SU-DHL-6 (cell line): ENCODE measurements at regions not wholly inside any gene's neighbourhood (a gene's known extent, or its start where the extent isn't known, plus 50 kb on each side); places are given as distances from the start of the nearest gene placed in this dataset.

Experiments used
- H2AFZ ChIP-seq: fragments of 200-600 bp; sonication (generic); 2 replicates; pipeline ENCODE4 v1.6.1; 2014; ENCODE audit warnings: low read depth, mild to moderate bottlenecking, moderate library complexity, mixed read lengths, antibody characterized with exemption, low read length; ENCODE audit not compliant: severe bottlenecking
- H3F3A ChIP-seq: fragments of 200-600 bp; shearing (Covaris generic); 2 replicates; pipeline ENCODE4 v1.6.0; 2016; ENCODE audit warnings: antibody characterized with exemption, mild to moderate bottlenecking; ENCODE audit not compliant: insufficient read depth
- H3K27ac ChIP-seq: fragments of 200-600 bp; sonication (generic); 2 replicates; pipeline ENCODE4 v1.5.1; 2016; ENCODE audit warnings: low read depth, mild to moderate bottlenecking, low read length, moderate library complexity, mixed read lengths
- H3K27me3 ChIP-seq: fragments of 200-600 bp; sonication (generic), shearing (Covaris generic); 2 replicates; pipeline ENCODE4 v1.6.0; 2014; ENCODE audit warnings: mild to moderate bottlenecking, low read length
- H3K36me3 ChIP-seq: fragments of 200-600 bp; sonication (generic); 2 replicates; pipeline ENCODE4 v1.6.1; 2014; ENCODE audit warnings: mild to moderate bottlenecking, low read length, mixed read lengths
- H3K4me2 ChIP-seq: fragments of 300-600, 200-600 bp; shearing (Covaris generic), sonication (generic); 2 replicates; pipeline ENCODE4 v1.6.0; 2014; ENCODE audit warnings: low read length, low read depth, mild to moderate bottlenecking; ENCODE audit not compliant: poor library complexity, severe bottlenecking
- H3K4me3 ChIP-seq: fragments of 200-600 bp; sonication (generic); 2 replicates; pipeline ENCODE4 v1.5.1; 2014; ENCODE audit warnings: antibody characterized with exemption, low read length, mild to moderate bottlenecking, mixed read lengths; ENCODE audit not compliant: insufficient read depth, poor library complexity, severe bottlenecking
- H3K79me2 ChIP-seq: fragments of 200-600 bp; sonication (generic); 2 replicates; pipeline ENCODE4 v1.6.1; 2014; ENCODE audit warnings: mild to moderate bottlenecking, low read length, moderate library complexity; ENCODE audit not compliant: insufficient read depth
- H3K9ac ChIP-seq: fragments of 200-600 bp; sonication (generic); 2 replicates; pipeline ENCODE4 v1.7.0; 2014; ENCODE audit warnings: mild to moderate bottlenecking, low read length
- H3K9me2 ChIP-seq: fragments of 200-600 bp; sonication (generic); replicated peaks from 2 replicates; pipeline ENCODE4 v1.6.1; 2014; ENCODE audit warnings: low read length; ENCODE audit not compliant: insufficient read depth
- H3K9me3 ChIP-seq: fragments of 200-600 bp; sonication (generic); 2 replicates; pipeline ENCODE4 v1.6.1; 2014; ENCODE audit warnings: low read length, mixed read lengths; ENCODE audit not compliant: insufficient read depth
- H4K20me1 ChIP-seq: fragments of 200-600 bp; sonication (generic); 2 replicates; pipeline ENCODE4 v1.6.1; 2014; ENCODE audit warnings: low read depth, mild to moderate bottlenecking, antibody characterized with exemption, low read length, moderate library complexity, mixed read lengths
- EZH2phosphoT487 ChIP-seq: fragments of 200-600 bp; sonication (generic), shearing (Covaris generic); conservative IDR thresholded peaks from 2 replicates; pipeline ENCODE4 v1.6.1; 2018; ENCODE audit warnings: mild to moderate bottlenecking, antibody characterized with exemption, low read length, moderate library complexity, mixed read lengths
- TF ChIP-seq, protein P1 (sequence below): fragments of 200-600 bp; sonication (generic); IDR thresholded peaks from one replicate; pipeline ENCODE4 v1.5.1; 2017; ENCODE audit warnings: antibody characterized with exemption, mild to moderate bottlenecking, low read length, moderate library complexity; ENCODE audit not compliant: insufficient read depth, poor library complexity, severe bottlenecking

DNA sequence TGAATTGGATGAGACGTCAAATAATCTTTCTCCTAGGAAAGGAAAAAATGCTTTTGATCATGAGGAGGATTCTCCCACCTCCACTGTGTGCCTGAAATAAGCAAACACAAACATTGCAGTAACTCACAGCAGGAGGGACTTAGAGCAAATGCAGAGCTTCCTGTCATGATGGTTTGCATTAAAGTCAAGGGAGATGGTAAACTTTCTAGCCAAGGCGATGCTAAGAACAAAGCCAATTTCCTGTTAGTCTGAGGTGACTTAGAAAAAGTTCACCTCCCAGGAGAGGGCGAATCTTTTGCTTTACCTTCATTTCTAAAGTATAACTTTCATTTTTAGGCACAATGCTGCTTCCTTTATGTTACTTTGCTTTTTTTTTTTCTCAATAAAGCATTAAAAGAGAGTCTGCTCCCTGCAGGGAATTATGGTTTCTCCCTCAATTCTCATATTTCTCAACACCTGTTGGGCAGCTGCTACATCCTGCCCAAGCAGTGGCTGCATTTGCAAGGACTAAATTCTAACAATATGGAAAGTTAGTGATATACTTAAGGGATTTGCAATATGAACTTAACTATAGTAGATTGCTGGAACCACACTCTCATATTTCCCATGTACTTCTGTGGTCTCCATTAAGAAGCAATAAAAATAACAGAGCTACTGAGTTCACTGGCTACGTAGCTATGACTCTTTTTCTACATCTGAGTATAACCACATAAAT lies 175.6 kb downstream of the PCTP start:
- no peaks in the 10 kb centered on the region for H3K27me3 ChIP-seq

DNA sequence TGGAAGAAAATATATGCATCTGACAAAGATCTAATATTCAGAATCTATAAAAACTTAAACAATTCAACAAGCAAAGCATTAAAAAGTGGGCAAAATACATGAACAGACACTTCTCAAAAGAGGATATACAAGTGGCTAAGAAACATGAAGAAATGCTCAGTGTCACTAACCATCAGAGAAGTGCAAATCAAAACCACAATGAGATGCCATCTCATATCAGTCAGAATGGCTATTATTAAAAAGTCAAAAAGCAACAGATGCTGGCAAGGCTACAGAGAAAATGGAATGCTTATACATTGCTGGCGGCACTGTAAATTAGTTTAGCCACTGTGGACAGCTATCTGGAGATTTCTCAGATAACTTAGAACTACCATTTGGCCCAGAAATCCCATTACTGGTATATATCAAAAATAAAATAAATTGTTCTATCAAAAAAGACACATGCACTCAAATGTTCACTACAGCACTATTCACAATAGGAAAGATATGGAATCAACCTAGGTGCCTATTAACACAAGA lies 179.5 kb downstream of the PCTP start:
- Histone ChIP-seq H3K9me2 (no peaks in the 10 kb centered on the region), H3F3A (no peaks in the 10 kb centered on the region), H3K36me3 (no peaks in the 10 kb centered on the region), H3K4me2 (no peak overlapping the region), H3K9me3 (peaks cover 2% of the 10 kb centered on the region; the same call in 1 of the 2 replicates), H3K9ac (no peak overlapping the region), H2AFZ (no peak overlapping the region), H4K20me1 (no peaks in the 10 kb centered on the region), H3K27me3 (no peaks in the 10 kb centered on the region), H3K27ac (no peak overlapping the region), H3K79me2 (no peaks in the 10 kb centered on the region), H3K4me3 (no peak overlapping the region)
- no peak for TF ChIP-seq EZH2phosphoT487
- TF ChIP-seq, protein P1, sequence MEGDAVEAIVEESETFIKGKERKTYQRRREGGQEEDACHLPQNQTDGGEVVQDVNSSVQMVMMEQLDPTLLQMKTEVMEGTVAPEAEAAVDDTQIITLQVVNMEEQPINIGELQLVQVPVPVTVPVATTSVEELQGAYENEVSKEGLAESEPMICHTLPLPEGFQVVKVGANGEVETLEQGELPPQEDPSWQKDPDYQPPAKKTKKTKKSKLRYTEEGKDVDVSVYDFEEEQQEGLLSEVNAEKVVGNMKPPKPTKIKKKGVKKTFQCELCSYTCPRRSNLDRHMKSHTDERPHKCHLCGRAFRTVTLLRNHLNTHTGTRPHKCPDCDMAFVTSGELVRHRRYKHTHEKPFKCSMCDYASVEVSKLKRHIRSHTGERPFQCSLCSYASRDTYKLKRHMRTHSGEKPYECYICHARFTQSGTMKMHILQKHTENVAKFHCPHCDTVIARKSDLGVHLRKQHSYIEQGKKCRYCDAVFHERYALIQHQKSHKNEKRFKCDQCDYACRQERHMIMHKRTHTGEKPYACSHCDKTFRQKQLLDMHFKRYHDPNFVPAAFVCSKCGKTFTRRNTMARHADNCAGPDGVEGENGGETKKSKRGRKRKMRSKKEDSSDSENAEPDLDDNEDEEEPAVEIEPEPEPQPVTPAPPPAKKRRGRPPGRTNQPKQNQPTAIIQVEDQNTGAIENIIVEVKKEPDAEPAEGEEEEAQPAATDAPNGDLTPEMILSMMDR = no peak

More for the DNA sequence above, 175.6 kb downstream of the PCTP start:
- no peaks in the 10 kb centered on the region for H4K20me1 ChIP-seq
- H3F3A ChIP-seq = no peaks in the 10 kb centered on the region
- H3K27ac ChIP-seq = no peak overlapping the region
- H3K4me2 ChIP-seq = no peak overlapping the region
- H3K9me3 ChIP-seq = peaks cover 4% of the 10 kb centered on the region; the same call in 1 of the 2 replicates
- H3K4me3 ChIP-seq = no peak overlapping the region
- no peak overlapping the region for H3K9ac ChIP-seq
- H3K36me3 ChIP-seq = no peaks in the 10 kb centered on the region
- TF ChIP-seq, protein P1 = no peak
- TF ChIP-seq EZH2phosphoT487 = no peak
- no peaks in the 10 kb centered on the region for H3K9me2 ChIP-seq
- no peak overlapping the region for H2AFZ ChIP-seq
- no peaks in the 10 kb centered on the region for H3K79me2 ChIP-seq

DNA sequence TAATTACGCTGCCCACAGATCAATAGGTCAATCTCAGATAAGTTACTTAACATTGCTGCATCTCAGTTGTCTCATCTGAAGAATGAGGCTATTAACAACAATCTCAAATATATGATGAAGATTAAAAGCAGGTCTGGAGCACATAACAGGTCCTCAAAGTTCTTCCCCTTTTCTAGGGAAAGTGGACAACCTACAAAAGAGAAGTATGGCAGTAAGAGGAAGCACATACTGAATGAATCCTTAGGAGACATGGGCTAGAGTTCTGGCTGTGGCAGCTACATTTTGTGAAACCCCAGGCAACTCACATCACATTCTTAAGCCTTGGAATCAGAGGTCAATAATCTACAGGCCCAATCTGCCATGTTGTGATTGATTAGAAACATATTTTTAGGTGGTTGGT lies 180.6 kb downstream of the PCTP start:
- H3F3A ChIP-seq = no peaks in the 10 kb centered on the region
- TF ChIP-seq, protein P1 = no peak
- no peak for TF ChIP-seq EZH2phosphoT487
- H2AFZ ChIP-seq = no peak overlapping the region
- H4K20me1 ChIP-seq = no peaks in the 10 kb centered on the region
- H3K9me2 ChIP-seq = no peaks in the 10 kb centered on the region
- no peak overlapping the region for H3K4me2 ChIP-seq
- H3K27ac ChIP-seq = no peak overlapping the region
- no peaks in the 10 kb centered on the region for H3K36me3 ChIP-seq
- H3K9ac ChIP-seq = no peak overlapping the region
- no peaks in the 10 kb centered on the region for H3K79me2 ChIP-seq
- H3K9me3 ChIP-seq = no peaks in the 10 kb centered on the region
- H3K4me3 ChIP-seq = no peak overlapping the region
- no peaks in the 10 kb centered on the region for H3K27me3 ChIP-seq
